ENCODE measurements at regions not wholly inside any gene's neighbourhood (a gene's known extent, or its start where the extent isn't known, plus 50 kb on each side); places are given as distances from the start of the nearest gene placed in this dataset.
"Not testable (repeated sequence)": the region's sequence is repeated elsewhere in the genome, so short reads cannot be mapped to it uniquely, and the experiment has no call there.

GRCh38 chr2:121061633-121062032 lies 223.4 kb downstream of the TFCP2L1 start:
- DNase-seq, result no peak
- H3K27me3 Mint-ChIP-seq, result no peaks in the 10 kb centered on the region
- intact Hi-C loops (cut with micrococcal nuclease), result no loop called here
- no peaks in the 10 kb centered on the region for H3K36me3 Mint-ChIP-seq (ENCODE audit: low read depth)
- no peaks in the 10 kb centered on the region for H3K4me1 Mint-ChIP-seq
- H3K4me3 Mint-ChIP-seq, result no peak overlapping the region
- H3K27ac Mint-ChIP-seq, result no peak overlapping the region
- H3K9me3 Mint-ChIP-seq, result no peaks in the 10 kb centered on the region

- H3K36me3 Mint-ChIP-seq (ENCODE audit: low read depth), result no peaks in the 10 kb centered on the region
- no peaks in the 10 kb centered on the region for H3K9me3 Mint-ChIP-seq
- no peaks in the 10 kb centered on the region for H3K27me3 Mint-ChIP-seq
- H3K27ac Mint-ChIP-seq, result no peak overlapping the region
- intact Hi-C loops (cut with micrococcal nuclease), result no loop called here
- DNase-seq, result no peak
- no peak overlapping the region for H3K4me3 Mint-ChIP-seq
- H3K4me1 Mint-ChIP-seq, result no peaks in the 10 kb centered on the region
Measured at GRCh38 chr2:121063471-121063870, 221.5 kb downstream of the TFCP2L1 start.

GRCh38 chr2:121064186-121064585 lies 220.8 kb downstream of the TFCP2L1 start:
- no peaks in the 10 kb centered on the region for H3K27me3 Mint-ChIP-seq
- intact Hi-C loops (cut with micrococcal nuclease), result no loop called here
- H3K27ac Mint-ChIP-seq, result no peak overlapping the region
- DNase-seq, result no peak
- H3K9me3 Mint-ChIP-seq, result no peaks in the 10 kb centered on the region
- no peaks in the 10 kb centered on the region for H3K4me1 Mint-ChIP-seq
- H3K36me3 Mint-ChIP-seq (ENCODE audit: low read depth), result no peaks in the 10 kb centered on the region
- H3K4me3 Mint-ChIP-seq, result no peak overlapping the region

- intact Hi-C loops (cut with micrococcal nuclease), result no loop called here
- Mint-ChIP-seq H3K27ac (no peak overlapping the region), H3K4me1 (no peaks in the 10 kb centered on the region), H3K4me3 (no peak overlapping the region), H3K27me3 (no peaks in the 10 kb centered on the region), H3K9me3 (no peaks in the 10 kb centered on the region), H3K36me3 (ENCODE audit: low read depth) (no peaks in the 10 kb centered on the region)
- DNase-seq, result no peak
Measured at GRCh38 chr2:121065239-121065638, 219.8 kb downstream of the TFCP2L1 start.

GRCh38 chr2:121066526-121066925 lies 218.5 kb downstream of the TFCP2L1 start:
- intact Hi-C loops (cut with micrococcal nuclease), result no loop called here
- H3K27ac Mint-ChIP-seq, result no peak overlapping the region
- no peaks in the 10 kb centered on the region for H3K27me3 Mint-ChIP-seq
- no peaks in the 10 kb centered on the region for H3K9me3 Mint-ChIP-seq
- H3K36me3 Mint-ChIP-seq (ENCODE audit: low read depth), result no peaks in the 10 kb centered on the region
- DNase-seq, result no peak
- no peaks in the 10 kb centered on the region for H3K4me1 Mint-ChIP-seq
- no peak overlapping the region for H3K4me3 Mint-ChIP-seq

GRCh38 chr2:121068851-121069250 lies 216.2 kb downstream of the TFCP2L1 start:
- intact Hi-C loops (cut with micrococcal nuclease), result no loop called here

GRCh38 chr2:121069434-121069969 lies 215.5 kb downstream of the TFCP2L1 start:
- Mint-ChIP-seq H3K4me1 (no peaks in the 10 kb centered on the region), H3K4me3 (no peak overlapping the region), H3K9me3 (no peaks in the 10 kb centered on the region), H3K27ac (no peak overlapping the region), H3K27me3 (peaks cover 3% of the 10 kb centered on the region), H3K36me3 (ENCODE audit: low read depth) (no peaks in the 10 kb centered on the region)
- intact Hi-C loops (cut with micrococcal nuclease), result no loop called here
- DNase-seq, result no peak

More at GRCh38 chr2:121068851-121069250, 216.2 kb downstream of the TFCP2L1 start:
- H3K36me3 Mint-ChIP-seq (ENCODE audit: low read depth), result no peaks in the 10 kb centered on the region
- H3K9me3 Mint-ChIP-seq, result no peaks in the 10 kb centered on the region
- H3K27ac Mint-ChIP-seq, result no peak overlapping the region
- no peak overlapping the region for H3K4me3 Mint-ChIP-seq
- no peaks in the 10 kb centered on the region for H3K27me3 Mint-ChIP-seq
- H3K4me1 Mint-ChIP-seq, result no peaks in the 10 kb centered on the region
- DNase-seq, result no peak

GRCh38 chr2:121070061-121070460 lies 214.9 kb downstream of the TFCP2L1 start:
- intact Hi-C loops (cut with micrococcal nuclease), result not testable (repeated sequence)

GRCh38 chr2:121071034-121071504 lies 213.9 kb downstream of the TFCP2L1 start:
- no peak overlapping the region for H3K4me3 Mint-ChIP-seq
- H3K27ac Mint-ChIP-seq, result no peak overlapping the region
- H3K9me3 Mint-ChIP-seq, result no peaks in the 10 kb centered on the region
- H3K4me1 Mint-ChIP-seq, result no peaks in the 10 kb centered on the region
- H3K27me3 Mint-ChIP-seq, result peaks cover 16% of the 10 kb centered on the region
- intact Hi-C loops (cut with micrococcal nuclease), result loop anchor here (1.0 kb wide), 1 partner anchor 376 kb away; no protein-coding TSS in a partner anchor
- H3K36me3 Mint-ChIP-seq (ENCODE audit: low read depth), result no peaks in the 10 kb centered on the region
- DNase-seq, result peak; percentile 84

More at GRCh38 chr2:121070061-121070460, 214.9 kb downstream of the TFCP2L1 start:
- not testable (repeated sequence) for H3K27me3 Mint-ChIP-seq; H3K27ac Mint-ChIP-seq; H3K9me3 Mint-ChIP-seq; H3K4me3 Mint-ChIP-seq; DNase-seq; H3K4me1 Mint-ChIP-seq; H3K36me3 Mint-ChIP-seq (ENCODE audit: low read depth)

GRCh38 chr2:121072784-121073183 lies 212.2 kb downstream of the TFCP2L1 start:
- Mint-ChIP-seq H3K4me1 (peaks cover 2% of the 10 kb centered on the region), H3K9me3 (no peaks in the 10 kb centered on the region), H3K4me3 (no peak overlapping the region), H3K27me3 (peaks cover 21% of the 10 kb centered on the region), H3K36me3 (ENCODE audit: low read depth) (no peaks in the 10 kb centered on the region), H3K27ac (no peak overlapping the region)
- intact Hi-C loops (cut with micrococcal nuclease), result no loop called here
- no peak for DNase-seq

GRCh38 chr2:121073320-121074210 lies 211.4 kb downstream of the TFCP2L1 start:
- Mint-ChIP-seq H3K9me3 (no peaks in the 10 kb centered on the region), H3K27ac (no peak overlapping the region), H3K27me3 (peaks cover 21% of the 10 kb centered on the region), H3K4me3 (no peak overlapping the region), H3K4me1 (peaks cover 2% of the 10 kb centered on the region), H3K36me3 (ENCODE audit: low read depth) (no peaks in the 10 kb centered on the region)
- DNase-seq, result no peak
- intact Hi-C loops (cut with micrococcal nuclease), result no loop called here

GRCh38 chr2:121074293-121074932 lies 210.6 kb downstream of the TFCP2L1 start:
- peaks cover 2% of the 10 kb centered on the region for H3K4me1 Mint-ChIP-seq
- intact Hi-C loops (cut with micrococcal nuclease), result no loop called here
- no peak overlapping the region for H3K27ac Mint-ChIP-seq
- no peak overlapping the region for H3K4me3 Mint-ChIP-seq
- peaks cover 21% of the 10 kb centered on the region for H3K27me3 Mint-ChIP-seq
- no peaks in the 10 kb centered on the region for H3K9me3 Mint-ChIP-seq
- DNase-seq, result no peak
- H3K36me3 Mint-ChIP-seq (ENCODE audit: low read depth), result no peaks in the 10 kb centered on the region

- Mint-ChIP-seq H3K27me3 (peaks cover 23% of the 10 kb centered on the region), H3K4me3 (no peak overlapping the region), H3K4me1 (peaks cover 2% of the 10 kb centered on the region), H3K9me3 (no peaks in the 10 kb centered on the region), H3K27ac (no peak overlapping the region), H3K36me3 (ENCODE audit: low read depth) (no peaks in the 10 kb centered on the region)
- intact Hi-C loops (cut with micrococcal nuclease), result no loop called here
- no peak for DNase-seq
Measured at GRCh38 chr2:121075006-121075551, 209.9 kb downstream of the TFCP2L1 start.

All from activated CD4-positive, alpha-beta T cell treated with anti-CD3 and anti-CD28 coated beads, Interleukin-2, amount 10 ng/mL, durations not matched to agents 24 days and 14 days (primary cell).